SK-N-SH treated with all-trans-retinoic acid at 6 μM for 48 hours (cell line): ENCODE measurements at regions not wholly inside any gene's neighbourhood (a gene's known extent, or its start where the extent isn't known, plus 50 kb on each side); places are given as distances from the start of the nearest gene placed in this dataset.

Source experiments
- ARNTL ChIP-seq: fragments of 450-650 bp; formaldehyde crosslinking; IDR thresholded peaks from 2 replicates; pipeline ENCODE4 v1.5.0; 2020; ENCODE audit warnings: low read depth, mild to moderate bottlenecking, moderate library complexity, borderline replicate concordance
- GLIS3 ChIP-seq: fragments of 250-450 bp; sonication (Bioruptor Pico); IDR thresholded peaks from 2 replicates; pipeline ENCODE4 v1.5.0; 2020; ENCODE audit warnings: mild to moderate bottlenecking, moderate library complexity
- ISL1 ChIP-seq: fragments of 250-450 bp; sonication (Bioruptor Pico); IDR thresholded peaks from 2 replicates; pipeline ENCODE4 v2.1.2; 2022; ENCODE audit warnings: mild to moderate bottlenecking, moderate library complexity
- OSR1 ChIP-seq: fragments of 250-450 bp; sonication (Bioruptor Pico); IDR thresholded peaks from 2 replicates; pipeline ENCODE4 v1.8.0; 2022; ENCODE audit warnings: moderate library complexity, mild to moderate bottlenecking, inconsistent platforms
- RARB ChIP-seq: fragments of 250-450 bp; sonication (Bioruptor Pico); IDR thresholded peaks from 2 replicates; pipeline ENCODE4 v1.8.0; 2021; ENCODE audit warnings: mild to moderate bottlenecking, moderate library complexity
- SNAI2 ChIP-seq: fragments of 250-450 bp; sonication (Bioruptor Pico); IDR thresholded peaks from 2 replicates; pipeline ENCODE4 v1.5.0; 2020; ENCODE audit warnings: mild to moderate bottlenecking, moderate library complexity
- TCF4 ChIP-seq: fragments of 250-450 bp; sonication (Bioruptor Pico); IDR thresholded peaks from 2 replicates; pipeline ENCODE4 v1.8.0; 2021; ENCODE audit warnings: mild to moderate bottlenecking, moderate library complexity, borderline replicate concordance
- ZFP3 ChIP-seq: fragments of 250-450 bp; sonication (Bioruptor Pico); IDR thresholded peaks from 2 replicates; pipeline ENCODE4 v1.5.0; 2020; ENCODE audit warnings: mild to moderate bottlenecking, moderate library complexity
- ZFP30 ChIP-seq: fragments of 450-650 bp; formaldehyde crosslinking; IDR thresholded peaks from 2 replicates; pipeline ENCODE4 v1.5.0; 2022; ENCODE audit warnings: mild to moderate bottlenecking, moderate library complexity
- ZNF70 ChIP-seq: fragments of 450-650 bp; formaldehyde crosslinking; IDR thresholded peaks from 2 replicates; pipeline ENCODE4 v1.5.0; 2020; ENCODE audit warnings: mild to moderate bottlenecking, moderate library complexity
- ZNF8 ChIP-seq: fragments of 450-650 bp; formaldehyde crosslinking; IDR thresholded peaks from 2 replicates; pipeline ENCODE4 v1.5.0; 2020; ENCODE audit warnings: mild to moderate bottlenecking, moderate library complexity
- TF ChIP-seq, protein P1 (sequence below): fragments of 250-450 bp; sonication (Bioruptor Pico); IDR thresholded peaks from 2 replicates; pipeline ENCODE4 v1.8.0; 2020; ENCODE audit warnings: mild to moderate bottlenecking, moderate library complexity, borderline replicate concordance
- TF ChIP-seq, protein P2 (sequence below): fragments of 250-450 bp; sonication (Bioruptor Pico); IDR thresholded peaks from 2 replicates; pipeline ENCODE4 v1.5.1; 2020; ENCODE audit warnings: low read depth, mild to moderate bottlenecking, moderate library complexity
- TF ChIP-seq, protein P3 (sequence below): fragments of 250-450 bp; sonication (Bioruptor Pico); IDR thresholded peaks from 2 replicates; pipeline ENCODE4 v1.8.0; 2021; ENCODE audit warnings: low read depth, mild to moderate bottlenecking, moderate library complexity, borderline replicate concordance

DNA sequence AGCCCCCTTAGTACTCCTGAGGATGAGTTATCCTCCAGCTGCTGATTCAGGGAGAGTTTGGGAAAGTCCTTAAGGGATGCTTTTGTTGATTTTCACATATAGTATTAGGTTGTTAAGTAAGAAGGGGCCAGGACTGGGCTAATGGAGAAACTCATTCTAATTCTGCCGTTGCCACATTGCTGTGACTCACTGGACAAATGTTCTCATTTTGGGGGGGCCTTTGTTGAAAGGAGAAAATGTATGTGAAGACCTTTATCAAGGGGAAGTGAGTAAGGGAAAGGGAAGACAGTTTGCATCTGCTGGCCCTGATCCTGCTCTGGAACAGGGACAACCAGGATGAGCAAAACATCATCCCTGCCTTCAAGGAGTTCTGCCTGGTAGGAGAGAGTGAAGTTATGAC is 123.2 kb upstream of the FGGY start:
- no peak for TF ChIP-seq RARB
- no peak for TF ChIP-seq ZFP3 (CRISPR knock-in tag)
- TF ChIP-seq, protein P1, sequence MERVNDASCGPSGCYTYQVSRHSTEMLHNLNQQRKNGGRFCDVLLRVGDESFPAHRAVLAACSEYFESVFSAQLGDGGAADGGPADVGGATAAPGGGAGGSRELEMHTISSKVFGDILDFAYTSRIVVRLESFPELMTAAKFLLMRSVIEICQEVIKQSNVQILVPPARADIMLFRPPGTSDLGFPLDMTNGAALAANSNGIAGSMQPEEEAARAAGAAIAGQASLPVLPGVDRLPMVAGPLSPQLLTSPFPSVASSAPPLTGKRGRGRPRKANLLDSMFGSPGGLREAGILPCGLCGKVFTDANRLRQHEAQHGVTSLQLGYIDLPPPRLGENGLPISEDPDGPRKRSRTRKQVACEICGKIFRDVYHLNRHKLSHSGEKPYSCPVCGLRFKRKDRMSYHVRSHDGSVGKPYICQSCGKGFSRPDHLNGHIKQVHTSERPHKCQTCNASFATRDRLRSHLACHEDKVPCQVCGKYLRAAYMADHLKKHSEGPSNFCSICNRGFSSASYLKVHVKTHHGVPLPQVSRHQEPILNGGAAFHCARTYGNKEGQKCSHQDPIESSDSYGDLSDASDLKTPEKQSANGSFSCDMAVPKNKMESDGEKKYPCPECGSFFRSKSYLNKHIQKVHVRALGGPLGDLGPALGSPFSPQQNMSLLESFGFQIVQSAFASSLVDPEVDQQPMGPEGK: peak; percentile 56; the same call in 1 of the 2 replicates
- no peak for TF ChIP-seq OSR1 (CRISPR knock-in tag)
- TF ChIP-seq TCF4 (CRISPR knock-in tag): no peak
- TF ChIP-seq ISL1: no peak
- no peak for TF ChIP-seq ARNTL (CRISPR knock-in tag)
- TF ChIP-seq, protein P2, sequence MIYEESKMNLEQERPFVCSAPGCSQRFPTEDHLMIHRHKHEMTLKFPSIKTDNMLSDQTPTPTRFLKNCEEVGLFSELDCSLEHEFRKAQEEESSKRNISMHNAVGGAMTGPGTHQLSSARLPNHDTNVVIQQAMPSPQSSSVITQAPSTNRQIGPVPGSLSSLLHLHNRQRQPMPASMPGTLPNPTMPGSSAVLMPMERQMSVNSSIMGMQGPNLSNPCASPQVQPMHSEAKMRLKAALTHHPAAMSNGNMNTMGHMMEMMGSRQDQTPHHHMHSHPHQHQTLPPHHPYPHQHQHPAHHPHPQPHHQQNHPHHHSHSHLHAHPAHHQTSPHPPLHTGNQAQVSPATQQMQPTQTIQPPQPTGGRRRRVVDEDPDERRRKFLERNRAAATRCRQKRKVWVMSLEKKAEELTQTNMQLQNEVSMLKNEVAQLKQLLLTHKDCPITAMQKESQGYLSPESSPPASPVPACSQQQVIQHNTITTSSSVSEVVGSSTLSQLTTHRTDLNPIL (CRISPR knock-in tag): no peak
- TF ChIP-seq, protein P3, sequence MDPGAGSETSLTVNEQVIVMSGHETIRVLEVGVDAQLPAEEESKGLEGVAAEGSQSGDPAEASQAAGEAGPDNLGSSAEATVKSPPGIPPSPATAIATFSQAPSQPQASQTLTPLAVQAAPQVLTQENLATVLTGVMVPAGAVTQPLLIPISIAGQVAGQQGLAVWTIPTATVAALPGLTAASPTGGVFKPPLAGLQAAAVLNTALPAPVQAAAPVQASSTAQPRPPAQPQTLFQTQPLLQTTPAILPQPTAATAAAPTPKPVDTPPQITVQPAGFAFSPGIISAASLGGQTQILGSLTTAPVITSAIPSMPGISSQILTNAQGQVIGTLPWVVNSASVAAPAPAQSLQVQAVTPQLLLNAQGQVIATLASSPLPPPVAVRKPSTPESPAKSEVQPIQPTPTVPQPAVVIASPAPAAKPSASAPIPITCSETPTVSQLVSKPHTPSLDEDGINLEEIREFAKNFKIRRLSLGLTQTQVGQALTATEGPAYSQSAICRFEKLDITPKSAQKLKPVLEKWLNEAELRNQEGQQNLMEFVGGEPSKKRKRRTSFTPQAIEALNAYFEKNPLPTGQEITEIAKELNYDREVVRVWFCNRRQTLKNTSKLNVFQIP (CRISPR knock-in tag): no peak
- no peak for TF ChIP-seq ZNF8 (CRISPR knock-in tag)
- TF ChIP-seq GLIS3 (CRISPR knock-in tag): no peak
- TF ChIP-seq ZNF70 (CRISPR knock-in tag): no peak
- TF ChIP-seq SNAI2 (CRISPR knock-in tag): no peak
- no peak for TF ChIP-seq ZFP30 (CRISPR knock-in tag)
